ENCODE measurements at regions not wholly inside any gene's neighbourhood (a gene's known extent, or its start where the extent isn't known, plus 50 kb on each side); places are given as distances from the start of the nearest gene placed in this dataset.

DNA sequence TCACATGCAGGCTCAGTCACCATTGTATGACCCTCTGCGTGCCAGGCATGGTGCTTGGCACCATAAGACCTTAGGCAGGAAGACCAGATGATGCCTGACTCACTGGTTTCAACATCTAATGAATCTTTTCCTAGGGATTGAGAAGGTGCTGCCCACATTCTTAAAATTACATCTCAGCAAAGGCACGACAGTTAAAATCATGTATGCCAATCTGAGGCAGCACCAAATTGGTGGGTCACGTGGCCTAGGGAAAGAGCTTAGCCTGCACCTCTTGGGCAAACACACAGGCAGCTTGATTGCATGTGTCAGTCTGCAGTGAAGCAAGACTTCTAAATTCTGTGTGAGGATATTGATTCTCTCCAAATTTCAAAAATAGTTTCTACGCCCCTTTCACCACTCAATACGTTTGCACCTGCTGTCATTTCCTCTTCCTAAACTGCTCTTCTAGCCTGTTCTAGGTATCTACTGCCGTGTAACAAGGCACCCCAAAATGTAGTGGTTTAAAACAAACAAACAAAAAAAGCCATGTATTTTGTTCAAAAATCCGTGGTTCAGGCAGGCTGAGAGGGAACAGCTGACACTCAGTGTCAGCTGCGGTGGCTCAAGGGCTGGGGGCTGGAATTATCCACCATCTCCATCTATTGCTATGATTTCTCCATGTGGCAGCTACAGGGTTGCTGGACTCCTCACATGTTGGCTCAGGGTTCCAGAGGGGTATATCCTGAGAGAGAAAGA lies 160.2 kb upstream of the FGGY start:
- no peak for DNase-seq

GRCh38 chr1:59137276-59137615 lies 159.6 kb upstream of the FGGY start:
- no peak for DNase-seq

DNA sequence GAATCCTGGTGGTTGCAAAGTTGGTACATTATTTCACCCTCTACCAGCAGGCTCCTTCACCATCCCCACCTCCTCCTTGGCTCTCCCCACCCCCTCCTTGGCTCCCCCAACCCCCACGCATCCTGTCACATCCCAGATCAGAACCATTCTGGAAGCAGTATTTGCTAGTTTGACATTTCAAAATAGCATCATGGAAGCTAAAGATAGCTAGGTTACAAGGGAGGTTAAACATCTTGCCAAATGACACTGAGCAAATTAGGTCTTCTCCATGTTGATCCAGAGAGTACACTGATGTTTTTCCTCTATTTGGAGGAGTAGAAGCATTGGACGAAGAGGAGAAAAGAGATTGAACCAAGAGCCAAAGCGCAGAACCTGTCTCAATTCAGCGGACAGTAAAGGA lies 158.9 kb upstream of the FGGY start:
- DNase-seq: no peak

GRCh38 chr1:59138402-59138801 lies 158.5 kb upstream of the FGGY start:
- DNase-seq: no peak

DNA sequence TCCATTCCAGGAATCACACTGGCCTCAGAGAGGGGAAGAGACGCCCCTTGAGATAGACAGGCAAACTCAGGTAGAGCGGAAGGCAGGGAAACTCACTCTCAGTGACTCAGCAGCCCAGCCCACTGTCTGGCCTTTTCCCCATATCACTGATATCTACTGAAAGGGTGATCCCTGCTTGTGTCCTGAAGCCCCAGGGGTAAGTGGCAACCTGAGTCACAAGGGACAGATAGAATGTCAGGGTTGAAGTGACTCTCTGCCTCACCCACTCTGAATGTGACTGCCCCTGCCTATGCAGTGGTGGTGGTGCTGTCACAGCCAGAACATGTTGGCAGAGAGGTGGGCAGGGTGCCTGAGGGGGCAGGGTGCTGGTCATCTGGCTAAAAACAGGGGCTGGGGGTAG lies 157.5 kb upstream of the FGGY start:
- DNase-seq: no peak

GRCh38 chr1:59141267-59141863 lies 155.5 kb upstream of the FGGY start:
- DNase-seq: no peak

DNA sequence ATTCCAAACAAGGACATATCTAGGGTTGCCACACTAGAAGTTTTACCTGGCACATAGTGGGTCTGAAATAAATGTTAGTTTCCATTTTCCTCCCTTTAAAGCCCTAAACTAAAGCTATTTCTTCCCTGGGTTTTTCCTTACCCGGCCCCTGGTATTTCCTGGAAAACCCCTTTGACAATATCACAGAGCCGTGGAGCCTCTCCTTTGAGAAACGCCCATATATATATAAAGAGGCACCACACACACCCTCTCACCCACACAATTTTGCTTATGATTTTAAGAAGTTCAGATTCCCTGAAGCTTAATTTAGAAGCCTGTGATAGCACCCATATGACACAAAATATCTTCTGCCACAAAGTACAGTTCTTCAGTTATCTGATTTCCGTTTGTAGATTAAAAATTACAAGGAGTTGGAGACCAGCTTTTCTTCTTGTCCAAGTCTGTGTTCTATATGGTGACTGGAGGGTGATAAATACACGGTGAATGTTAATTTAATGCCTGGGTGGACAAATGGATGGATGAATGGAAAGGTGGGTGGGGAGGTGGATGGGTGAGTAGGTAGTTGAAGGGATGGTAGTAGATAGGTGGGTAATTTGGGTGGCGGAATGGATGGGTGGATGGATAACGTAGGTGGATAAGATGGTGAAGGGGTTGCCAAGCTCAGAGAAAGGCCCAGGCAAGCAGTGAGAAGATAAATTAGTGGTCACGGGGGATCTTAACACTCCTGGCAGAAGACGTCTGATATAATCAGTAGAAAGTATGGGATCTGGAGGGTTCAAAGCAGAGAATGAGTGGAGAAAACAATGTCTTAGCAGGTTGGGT lies 154.4 kb upstream of the FGGY start:
- DNase-seq: no peak

DNA sequence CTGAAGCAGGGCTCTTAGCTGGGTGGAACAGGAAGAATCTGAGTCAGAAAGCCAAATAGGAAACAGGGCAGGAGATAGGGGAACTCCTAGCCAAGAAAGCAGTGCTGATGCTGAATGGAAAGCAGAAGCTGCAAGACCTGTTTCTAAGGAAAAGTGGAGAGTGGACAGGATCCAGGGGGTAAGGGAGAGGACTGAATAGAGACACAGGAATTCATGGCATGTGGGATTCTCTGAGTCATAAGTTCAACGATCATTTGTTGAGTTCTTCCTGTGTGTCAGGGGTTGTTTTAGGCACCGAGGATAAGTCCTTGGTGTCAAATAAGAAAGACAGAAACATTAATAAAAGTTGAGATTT lies 153.8 kb upstream of the FGGY start:
- DNase-seq: no peak

GRCh38 chr1:59143811-59144210 lies 153.1 kb upstream of the FGGY start:
- no peak for DNase-seq

GRCh38 chr1:59144959-59145358 lies 151.9 kb upstream of the FGGY start:
- no peak for DNase-seq

DNA sequence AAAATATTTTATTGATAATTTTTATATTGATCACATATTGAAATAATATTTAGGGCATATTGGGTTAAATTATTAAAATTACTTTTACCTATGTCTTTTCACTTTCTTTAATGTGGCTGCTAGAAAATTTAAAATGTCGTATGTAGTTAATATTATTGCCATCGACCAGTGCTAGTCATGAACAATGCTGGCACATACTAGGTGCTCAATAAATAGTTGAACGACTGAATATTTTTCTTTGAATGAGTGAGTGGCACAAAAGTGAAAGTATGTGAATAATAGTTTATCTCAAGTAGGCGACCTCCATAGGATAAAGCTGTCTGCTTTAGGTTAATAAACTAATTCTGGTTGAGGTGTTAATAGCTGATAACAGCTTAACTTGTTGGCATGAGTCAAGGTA lies 150.8 kb upstream of the FGGY start:
- no peak for DNase-seq

- no peak for DNase-seq
Measured at GRCh38 chr1:59146651-59147358, 150.1 kb upstream of the FGGY start.

- no peak for DNase-seq
Measured at GRCh38 chr1:59149435-59149834, 147.5 kb upstream of the FGGY start.

DNA sequence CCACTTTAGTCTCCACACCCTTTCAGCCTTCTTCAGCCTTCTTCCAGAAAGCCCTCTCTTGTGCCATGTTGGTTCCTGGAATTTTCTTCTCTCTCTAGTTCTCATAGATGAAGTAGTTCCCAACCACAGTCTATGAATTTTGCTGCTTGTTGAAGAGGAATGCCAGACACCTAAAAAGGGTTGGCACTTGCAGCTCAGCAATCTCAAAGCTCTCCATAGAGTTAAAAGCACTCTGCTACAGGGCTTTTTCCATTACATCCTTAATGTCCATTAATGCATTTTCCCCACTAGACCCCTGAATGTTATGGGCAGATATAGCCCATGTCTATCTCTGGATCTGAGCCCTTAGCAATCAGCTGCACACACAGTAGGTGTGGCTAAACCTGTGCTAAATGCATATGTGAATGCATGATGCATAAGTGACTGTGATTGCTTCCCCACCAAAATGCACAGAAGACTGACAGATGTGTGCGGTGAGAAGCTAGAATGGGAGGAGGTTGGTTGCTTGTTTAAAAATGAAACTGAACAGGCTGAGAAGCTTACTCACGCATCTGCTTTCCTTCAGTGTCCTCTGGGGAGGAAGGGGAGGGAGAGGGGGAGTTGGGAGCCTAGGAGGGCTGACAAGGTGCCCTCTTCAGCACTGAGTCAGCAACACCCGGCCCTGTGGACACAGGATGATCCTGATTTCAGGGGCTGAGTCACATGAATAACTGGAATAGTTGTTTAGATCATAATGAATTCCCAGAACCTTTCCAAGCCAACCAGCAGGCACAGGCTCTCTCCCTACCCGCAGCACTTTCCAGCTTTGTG lies 146.1 kb upstream of the FGGY start:
- DNase-seq: peak in 1 of 3 experiments; percentile 20

DNA sequence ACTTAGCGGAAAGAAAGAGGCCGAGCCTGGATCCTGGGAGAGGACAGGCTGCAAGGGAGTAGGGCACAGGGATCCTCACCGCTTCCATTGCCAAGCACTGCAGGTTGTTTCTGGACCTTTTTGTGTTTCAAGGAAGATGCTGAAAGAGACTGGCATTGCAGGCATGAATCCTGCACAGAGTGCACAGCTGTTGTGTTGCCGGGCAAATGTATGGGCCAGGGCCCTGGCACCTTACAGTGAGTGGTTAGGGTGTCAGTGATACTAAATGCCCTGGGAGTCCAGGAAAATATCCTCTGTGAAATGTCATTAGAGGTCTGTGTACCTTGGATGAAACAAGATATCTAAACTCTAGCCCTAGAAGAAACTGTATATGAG lies 145.5 kb upstream of the FGGY start:
- DNase-seq: no peak

GRCh38 chr1:59151860-59152259 lies 145.0 kb upstream of the FGGY start:
- no peak for DNase-seq

- DNase-seq: no peak
Measured at GRCh38 chr1:59152511-59152910, 144.4 kb upstream of the FGGY start.

- no peak for DNase-seq
Measured at GRCh38 chr1:59154401-59154800, 142.5 kb upstream of the FGGY start.

- DNase-seq: no peak
Measured at GRCh38 chr1:59155351-59155750, 141.5 kb upstream of the FGGY start.

DNA sequence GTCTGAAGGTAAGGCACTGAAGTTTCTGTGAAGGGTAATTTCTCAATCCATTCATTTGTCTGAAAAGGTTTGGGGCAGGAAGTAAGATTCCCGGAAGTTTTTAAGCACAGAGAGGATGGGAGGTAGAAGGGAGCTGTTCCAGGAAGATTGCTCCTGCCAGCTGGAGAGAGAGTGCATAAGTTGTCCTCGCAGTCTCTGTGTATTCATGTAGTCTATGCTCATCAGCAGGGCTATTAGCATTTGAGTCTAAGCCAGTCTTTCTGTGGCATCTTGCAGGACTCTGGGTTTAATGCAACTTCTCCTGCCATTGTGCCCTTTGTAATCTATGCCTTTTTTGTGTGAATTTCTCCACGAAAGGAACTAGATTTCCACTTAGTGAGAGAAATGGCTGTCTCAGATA lies 140.8 kb upstream of the FGGY start:
- DNase-seq: no peak

- DNase-seq: peak in 2 of 3 experiments; percentile 41 to 75
Measured at GRCh38 chr1:59156526-59157199, 140.2 kb upstream of the FGGY start.

- no peak for DNase-seq
Measured at GRCh38 chr1:59158321-59158720, 138.6 kb upstream of the FGGY start.

All from NCI-H1417 (cell line).